ENCODE measurements at regions not wholly inside any gene's neighbourhood (a gene's known extent, or its start where the extent isn't known, plus 50 kb on each side); places are given as distances from the start of the nearest gene placed in this dataset.

DNA sequence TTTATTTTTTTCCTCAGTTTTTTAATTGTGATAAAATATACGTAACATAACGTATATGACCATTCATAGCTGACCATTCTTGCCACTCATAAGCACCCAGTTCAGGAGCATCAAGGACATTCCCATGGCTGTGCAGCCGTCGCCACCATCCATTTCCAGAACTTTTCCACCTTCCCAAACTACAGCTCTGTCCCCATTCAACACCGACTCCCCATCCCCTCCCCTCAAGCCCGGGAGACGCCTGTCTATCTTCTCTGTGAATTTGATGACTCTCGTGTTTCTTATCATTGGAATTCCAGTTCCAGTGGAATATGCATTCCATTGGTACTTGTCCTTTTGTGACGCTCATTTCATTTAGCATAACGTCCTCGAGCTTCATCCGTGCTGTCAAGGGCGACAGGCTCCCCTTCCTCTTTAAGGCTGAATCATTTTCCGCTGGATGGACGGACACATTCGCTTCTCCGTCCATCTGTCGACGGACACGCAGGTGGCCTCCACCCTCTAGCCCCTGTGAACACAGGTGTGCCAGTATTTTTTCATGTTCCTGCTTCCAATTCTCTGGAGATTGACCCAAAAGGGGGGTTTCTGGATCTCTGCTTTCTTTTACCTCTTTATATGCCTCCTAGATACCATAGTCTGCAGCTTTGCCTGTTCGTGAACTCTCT is 88.1 kb downstream of the YTHDF1 start:
- no peak for DNase-seq

DNA sequence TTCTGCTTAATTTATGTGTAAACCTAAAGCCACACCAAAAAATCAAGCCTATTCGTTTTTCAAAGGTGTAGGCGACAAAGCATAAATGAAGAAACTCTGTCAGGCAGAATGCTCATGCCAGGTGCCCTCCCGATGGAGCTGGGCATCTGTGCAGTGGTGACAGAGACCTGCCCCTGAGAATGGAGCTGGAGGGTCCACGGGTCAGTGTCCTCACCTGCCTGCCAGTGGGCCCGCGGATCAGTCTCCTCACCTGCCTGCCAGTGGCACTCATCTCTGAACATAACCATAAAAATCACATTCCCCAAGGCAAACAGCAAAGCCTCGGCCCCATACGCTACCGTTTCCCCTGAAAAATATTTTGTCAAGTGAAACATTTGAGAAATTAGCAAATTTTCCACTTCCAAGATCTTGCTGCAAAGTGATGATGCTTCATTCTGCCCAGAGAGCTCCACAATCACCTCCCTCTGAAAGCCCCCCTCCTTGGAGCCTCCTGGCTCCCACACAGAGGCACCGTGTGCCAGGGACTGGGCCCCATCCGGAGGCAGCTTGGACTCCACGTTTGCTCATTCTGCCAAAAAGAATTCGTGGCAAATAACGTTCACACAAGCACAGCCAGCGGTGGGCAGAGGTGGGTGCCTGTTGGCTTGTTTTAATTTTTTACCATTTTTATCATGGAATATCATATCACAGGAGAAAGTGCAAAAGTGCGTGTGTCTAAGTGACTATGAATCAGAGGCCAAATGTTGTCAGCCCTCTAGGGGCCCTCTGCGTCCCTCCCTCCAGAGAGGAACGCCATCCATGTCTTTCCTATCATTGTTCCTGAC is 88.8 kb downstream of the YTHDF1 start:
- no peak for DNase-seq

DNA sequence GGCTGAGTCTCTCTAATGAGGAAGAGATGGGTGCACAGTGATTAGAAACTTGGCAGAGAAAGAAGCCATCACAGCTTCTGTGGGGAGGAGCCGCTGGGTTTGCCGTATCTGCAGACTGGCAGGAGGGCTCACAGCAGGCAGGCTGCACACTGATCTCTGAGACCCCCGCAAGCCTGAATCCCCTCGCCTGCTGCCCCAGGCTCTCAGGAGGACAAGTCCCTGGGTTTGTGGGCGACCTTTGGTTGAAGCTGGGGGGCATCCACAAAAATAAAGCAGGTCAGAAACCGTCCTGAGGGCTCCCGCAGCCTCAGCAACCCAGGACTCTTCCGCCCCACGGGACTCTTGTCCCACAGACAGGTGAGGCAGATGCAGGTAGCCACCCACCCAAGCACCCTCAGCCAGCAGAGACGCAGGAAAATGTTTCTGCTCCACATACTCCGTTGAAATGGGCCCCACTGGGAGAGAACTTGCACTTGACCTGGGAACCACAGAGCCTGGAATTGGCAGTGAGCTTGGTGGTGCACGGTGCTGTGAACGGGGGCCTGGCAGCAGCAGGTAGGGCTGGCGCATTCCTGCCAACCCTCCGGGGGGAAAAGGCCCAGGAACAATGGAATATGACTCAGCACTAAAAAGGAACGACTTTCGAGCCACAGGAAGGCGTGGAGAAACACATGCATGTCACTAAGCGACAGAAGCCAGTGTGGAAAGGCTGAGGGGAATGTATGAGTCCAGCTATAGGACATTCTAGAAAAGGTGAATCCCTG is 89.9 kb downstream of the YTHDF1 start:
- peak; percentile 49 for DNase-seq

DNA sequence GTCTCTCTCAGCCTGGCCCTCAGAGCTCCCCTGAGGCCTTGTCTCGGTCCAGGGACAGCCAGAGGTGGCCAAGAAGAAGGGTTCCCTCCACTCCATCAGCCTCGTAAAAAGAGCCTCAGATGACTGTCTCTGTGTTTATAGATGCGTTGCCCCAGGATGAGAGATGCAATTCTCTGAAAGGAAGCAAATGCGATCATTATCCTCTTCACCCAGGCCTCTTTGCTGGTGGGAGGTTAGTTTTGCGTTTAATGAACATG is 90.4 kb downstream of the YTHDF1 start:
- no peak for DNase-seq

DNA sequence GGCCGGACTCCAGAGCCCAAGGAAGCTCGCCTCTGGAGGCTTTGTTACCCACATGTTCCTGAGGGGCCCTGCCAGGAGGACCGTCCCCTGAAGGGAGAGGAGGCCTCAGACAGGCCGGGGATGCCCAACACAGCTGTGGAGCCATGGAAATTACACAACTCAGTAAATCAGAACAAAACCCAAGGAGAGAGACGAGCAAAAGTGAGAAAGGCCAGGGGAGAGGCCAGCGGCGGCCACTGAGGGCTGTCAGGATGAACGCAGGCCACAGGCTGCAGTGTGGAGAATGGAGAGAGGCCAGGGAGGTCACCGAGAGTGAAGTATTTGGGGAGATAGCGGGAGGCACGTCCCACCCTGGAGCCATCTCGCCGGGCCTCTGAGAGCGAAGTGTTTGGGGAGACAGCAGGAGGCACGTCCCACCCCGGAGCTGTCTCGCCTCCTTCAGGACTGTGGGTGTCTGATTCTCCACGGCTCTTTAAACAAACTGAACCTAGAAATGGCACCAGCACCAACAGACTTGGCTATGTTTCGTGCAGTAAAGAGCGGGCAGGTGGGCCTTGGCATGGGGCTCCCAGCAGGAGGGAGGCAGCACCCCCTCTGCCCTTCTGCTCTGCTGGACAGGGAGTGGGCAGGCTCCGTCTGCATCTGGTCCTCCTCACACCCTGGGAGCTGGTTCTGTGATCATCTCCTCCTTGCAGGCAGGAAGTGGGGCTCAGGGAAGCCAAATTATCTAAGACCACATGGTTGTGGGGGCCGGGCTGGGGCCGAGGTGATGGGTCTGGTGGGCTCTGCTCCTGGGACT is 91.0 kb downstream of the YTHDF1 start:
- DNase-seq = no peak

DNA sequence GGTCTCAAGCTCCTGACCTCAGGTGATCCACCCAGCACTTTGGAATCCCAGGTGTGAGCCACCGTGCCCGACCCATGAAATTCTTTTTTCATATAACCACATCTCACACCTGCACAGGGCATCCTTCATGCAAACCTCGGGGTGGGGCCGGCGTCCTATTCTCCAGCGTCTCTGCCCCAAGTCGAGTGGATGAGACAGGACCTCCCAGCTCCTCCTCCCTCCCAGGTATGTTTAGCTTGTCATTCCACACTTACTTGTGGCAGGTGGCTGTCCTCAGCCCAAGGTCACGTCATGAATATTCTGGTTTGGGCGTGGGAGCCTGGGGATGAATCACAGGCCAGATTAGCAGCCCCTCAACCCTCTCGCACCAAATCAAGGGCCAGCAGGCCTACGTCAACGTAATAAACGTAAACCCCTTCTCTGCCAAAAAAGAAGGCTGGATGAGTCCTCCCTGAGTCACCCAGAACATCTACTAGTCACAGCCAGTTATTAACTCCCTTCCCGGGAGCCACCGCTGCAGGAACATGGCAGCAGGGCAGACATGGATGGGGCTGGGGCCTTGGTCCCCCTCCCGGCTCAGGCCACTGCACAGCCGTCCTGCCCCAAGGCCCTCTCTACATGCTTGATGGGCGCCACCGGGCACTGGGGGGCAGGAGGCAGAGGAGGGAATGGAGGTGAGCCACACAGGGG is 91.7 kb downstream of the YTHDF1 start:
- DNase-seq = no peak

DNA sequence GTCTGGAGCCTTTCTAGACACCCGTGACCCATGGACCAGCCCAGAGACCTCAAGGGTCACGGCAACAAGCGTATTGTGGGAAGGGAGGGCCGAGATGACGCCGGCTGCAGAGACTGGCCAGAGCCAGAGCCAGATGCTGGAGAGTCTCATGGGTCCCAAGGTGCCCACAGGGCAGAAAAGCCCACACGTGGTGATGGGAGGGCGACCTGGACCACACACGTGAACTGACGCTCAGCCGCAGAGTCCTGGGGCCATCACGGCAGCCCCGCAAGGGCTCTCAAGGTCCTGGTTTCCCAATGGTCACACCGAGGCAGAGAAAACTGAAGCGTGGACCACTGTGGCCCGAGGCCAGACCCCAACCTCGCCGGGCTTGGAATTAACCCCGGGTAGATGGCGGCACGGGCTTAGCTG is 92.6 kb downstream of the YTHDF1 start:
- no peak for DNase-seq

DNA sequence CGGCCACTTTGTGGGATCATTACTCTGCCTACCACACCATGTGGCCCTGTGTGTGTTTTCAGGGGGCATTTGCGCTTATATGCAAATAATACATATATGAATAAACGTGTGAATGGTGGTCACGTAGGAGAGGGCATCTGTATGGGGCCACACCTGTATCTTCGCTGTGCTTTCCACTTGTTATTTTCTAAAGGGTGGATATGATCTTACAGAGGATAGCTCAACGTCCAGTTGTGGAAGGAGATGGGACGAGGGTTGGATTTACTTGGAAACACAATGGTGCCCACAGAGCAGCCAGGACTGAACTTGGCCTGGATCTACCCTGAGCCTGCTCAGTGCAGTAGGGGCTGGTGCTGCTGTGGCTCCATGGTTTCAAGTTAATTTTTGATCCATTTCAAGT is 93.3 kb downstream of the YTHDF1 start:
- no peak for DNase-seq

DNA sequence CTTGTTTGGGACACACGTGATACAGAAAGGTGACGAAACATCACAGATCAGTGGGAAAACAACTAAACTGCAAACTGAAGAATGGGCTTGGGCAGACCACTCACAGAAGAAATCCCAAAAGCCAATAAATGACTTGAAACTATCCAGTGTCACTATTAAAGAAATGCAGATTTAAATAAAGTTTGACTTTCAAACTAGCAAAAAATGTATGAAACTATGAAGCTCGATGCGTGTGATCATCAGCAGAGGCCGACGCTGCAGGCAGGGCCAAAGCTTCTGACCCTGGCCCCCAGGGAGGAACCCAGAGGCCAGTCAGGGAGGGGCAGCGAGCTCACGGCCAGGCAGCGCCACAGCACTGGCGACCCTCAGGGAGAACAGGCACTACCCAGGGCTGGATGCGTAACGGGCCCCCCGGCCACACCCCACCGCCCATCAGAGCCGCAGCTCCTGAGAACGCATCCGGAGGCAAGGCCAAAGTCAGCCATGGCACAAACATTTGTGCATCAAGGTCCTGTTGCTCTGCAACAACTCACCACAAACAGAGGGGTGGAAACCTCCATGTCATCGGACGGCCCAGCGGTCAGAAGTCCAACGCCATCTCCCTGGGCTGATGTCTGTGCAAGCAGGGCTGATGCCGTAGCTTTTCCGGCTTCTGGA is 94.1 kb downstream of the YTHDF1 start:
- no peak for DNase-seq

DNA sequence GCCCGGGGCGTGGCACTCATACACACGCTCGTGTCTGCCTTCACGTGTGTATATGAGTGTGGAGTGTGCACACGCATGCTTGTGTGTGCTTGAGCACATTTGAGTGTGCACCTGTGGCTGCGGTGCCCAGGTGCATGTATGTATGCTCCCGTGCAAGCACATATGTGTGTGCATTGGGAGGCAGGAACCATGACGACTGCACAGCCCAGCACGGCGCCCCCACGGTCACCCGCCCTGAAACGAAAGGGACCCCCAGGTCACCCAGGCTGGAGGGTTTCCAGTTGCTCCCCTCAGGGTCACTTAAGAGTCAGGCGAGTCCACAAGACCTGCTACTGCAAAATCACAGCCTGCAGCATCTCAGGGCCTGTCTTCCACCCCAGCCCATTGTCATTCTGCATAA is 94.7 kb downstream of the YTHDF1 start:
- DNase-seq = no peak

DNA sequence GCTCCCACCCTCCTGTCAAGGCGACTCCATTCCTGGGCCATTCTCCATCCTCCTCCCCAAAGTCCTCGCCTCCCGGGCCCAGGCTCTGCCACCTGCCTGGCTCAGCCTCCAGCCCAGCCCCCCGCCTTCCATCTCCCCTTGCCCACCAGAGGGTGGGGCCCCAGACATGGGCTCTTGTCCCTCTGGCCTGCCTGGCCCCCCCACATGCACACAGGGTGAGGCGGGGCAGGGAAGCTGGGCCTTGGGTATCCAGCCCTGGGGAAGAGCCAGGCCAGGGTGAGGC is 95.2 kb downstream of the YTHDF1 start:
- no peak for DNase-seq

DNA sequence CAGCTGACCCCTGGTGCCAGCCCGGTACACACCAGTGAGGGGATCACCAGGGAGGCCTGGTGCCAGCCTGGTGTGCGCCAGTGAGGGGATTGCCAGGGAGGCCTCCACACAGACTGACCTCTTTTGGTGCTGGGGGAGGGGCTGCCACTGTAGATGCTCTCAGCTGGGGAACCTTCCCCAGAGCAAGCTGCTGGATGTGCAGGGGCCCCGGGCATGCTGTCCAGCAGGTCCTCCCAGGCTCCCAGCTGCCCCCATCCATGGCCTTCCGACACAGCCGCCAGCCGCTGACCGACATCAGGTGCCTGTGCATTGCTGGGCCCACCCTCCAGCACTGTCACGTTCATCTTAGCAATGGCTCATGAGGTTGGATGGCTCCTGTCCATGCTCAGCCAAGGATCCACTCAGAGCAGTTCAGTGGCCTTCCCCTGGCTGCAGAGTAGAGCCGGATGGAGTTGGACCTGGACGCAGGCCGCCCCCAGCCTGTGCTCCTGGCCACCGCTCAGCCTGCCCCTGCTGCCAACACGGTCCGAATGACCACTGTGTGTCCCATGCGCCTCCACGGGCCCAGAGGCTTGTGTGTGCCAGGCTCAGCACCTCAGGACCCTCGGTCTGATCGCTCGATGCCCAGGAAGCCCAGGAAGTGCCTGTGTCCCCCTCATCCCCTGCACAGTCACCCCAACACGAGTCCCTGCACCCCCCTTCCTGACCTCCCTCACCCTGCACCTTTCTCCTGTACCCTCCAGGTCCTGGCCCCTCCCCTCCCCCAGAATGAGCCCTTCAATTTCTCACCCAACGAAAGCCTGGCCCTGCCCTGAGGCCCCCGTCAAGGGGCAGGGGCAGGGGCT is 95.7 kb downstream of the YTHDF1 start:
- no peak for DNase-seq

DNA sequence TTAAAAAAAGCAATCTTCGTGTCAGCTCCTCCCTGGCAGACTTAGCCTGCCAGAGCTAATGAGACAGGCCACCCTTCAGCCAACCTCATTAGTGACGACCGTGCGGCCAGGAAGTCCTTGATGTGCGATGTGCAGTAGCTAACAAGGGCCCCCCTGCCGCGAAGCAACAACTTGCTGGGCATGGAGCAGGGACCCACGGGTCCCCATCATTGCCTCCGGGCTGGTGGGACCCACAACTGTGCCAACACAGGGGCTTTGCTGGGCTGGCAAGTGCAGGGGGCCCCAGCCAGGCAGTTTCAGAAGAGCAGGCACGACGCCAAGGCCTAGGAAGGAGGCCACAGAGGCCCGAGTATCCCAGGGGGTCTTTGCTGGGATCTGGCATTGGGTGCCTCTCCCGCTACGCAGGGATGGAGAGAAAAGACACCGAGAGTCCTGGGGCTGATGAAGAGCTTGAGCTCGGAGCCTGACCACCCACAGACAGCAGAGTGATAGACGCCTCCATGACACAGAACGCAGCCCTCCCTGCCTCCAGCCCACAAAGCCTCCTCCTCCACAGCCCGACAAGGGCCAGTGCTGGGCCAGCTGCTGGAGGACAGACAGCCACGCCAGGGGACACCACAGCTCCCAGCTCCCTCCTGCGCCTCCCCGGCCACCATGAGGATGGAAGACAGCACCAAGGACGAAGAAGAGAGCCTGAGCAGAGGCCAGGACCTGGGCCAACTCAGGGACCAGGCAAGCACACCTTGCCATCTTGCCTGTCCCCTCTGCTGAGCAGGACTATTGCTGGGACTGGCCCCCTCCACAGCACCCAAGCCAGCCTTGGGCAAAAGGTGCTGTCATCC is 96.6 kb downstream of the YTHDF1 start:
- DNase-seq = peak; percentile 85

DNA sequence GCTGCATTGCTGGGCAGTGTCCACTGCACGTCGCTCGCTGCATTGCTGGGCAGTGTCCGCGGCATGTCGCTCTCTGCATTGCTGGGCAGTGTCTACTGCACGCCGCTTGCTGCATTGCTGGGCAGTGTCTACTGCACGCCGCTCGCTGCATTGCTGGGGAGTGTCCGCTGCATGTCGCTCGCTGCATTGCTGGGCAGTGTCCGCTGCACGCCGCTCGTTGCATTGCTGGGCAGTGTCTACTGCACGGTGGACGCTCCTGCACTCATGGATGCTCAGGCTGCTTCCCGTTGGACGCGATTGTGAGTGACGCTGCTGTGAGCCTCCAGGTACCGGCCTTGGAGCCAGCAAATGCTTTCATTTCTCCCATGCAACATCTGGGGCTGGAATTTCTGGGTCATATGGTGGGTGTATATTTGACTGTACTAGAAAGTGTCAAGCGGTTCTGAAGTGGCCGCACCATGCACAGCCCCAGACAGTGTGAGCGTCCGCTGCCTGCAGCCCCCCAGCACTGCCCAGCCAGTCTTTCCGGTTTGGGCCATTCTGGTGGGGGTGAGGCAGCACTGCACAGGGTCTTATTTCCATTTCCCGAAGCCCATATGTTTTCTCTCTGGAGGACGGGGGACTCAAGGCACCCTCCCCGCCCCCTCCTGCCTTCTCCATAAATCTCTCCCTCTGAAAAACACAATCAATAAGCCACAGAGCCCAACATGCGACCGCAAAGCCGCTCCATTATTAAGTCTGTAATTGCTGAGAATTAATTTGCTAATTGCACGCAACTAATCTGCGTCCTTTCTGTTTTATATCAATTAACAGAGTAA is 97.4 kb downstream of the YTHDF1 start:
- DNase-seq = peak; percentile 80

DNA sequence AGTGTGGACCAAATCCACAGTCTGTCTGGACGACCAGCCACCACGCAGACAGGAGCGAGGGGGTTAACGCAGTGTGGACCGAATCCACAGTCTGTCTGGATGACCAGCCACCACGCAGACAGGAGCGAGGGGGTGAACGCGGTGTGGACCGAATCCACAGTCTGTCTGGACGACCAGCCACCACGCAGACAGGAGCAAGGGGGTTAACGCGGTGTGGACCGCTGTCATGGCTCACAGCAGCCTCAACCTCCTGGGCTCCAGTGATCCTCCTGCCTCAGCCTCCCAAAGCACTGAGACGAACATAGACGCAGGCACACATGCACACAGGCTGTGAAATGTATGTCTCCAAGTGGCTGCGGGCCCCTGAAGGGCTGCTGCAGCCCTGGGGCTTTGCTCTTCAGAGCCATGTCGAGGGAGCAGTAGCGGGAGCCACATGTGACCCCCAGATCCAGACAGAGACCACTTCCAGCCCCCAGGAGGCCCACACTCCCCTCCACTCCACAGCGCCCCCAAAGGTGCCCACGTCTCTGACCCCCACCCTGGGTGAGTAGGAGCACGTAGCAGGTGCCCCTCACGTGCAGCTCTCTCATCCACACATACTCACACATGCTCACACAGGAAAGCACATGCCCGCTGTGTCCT is 98.1 kb downstream of the YTHDF1 start:
- no peak for DNase-seq

DNA sequence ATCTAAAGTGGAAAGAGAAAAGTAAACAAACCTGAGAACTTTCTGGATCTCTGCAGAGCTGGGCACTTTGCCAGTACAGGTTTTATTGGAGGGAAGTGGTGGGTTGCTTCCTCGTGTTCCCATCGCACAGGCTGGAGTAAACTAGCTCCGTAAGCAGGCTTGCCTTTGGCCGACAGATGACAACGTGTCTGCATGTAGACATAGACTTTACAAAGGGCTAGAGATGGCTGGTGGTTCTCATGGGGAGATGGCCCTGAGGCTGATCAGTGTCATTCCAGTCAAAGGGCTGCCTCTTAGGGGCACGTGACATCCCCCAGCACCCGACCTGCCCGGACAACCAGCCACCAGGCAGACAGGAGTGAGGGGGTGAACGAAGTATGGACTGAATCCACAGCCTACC is 98.8 kb downstream of the YTHDF1 start:
- no peak for DNase-seq

DNA sequence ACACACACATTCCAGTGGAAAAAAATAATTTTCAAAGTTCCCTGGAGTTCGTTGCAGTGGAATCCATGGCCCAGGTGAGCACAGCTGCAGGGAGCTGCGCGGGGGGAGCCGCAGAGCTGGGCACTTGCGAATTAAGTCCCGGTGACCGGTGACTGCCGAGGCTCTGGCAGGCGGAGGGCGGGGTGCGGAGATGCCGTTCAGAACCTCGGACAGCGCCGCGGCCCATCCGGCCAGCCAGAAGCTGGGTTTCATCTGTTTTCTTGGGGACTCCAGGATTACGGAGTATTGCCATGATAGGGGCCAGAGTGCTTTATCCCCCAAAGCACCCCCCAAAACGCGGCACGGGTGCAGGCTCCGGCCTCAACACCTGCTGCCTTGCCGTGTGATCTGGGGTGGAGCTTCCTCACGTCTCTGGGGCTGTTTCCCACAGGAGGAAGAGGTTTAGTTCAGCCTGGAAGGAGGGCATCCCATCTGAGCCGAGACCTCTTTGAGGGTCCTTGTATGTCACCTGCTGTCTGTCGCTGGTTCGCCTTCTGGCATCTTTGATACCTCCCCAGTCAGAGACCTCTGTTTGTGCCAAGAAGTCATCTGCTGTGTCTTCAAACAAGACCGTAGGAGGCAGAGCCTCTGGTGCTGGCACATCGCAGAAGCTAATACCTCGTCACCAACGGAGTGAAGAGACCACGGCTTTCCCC is 99.4 kb downstream of the YTHDF1 start:
- DNase-seq = peak; percentile 72
